HuH-7 (cell line): ENCODE measurements at regions not wholly inside any gene's neighbourhood (a gene's known extent, or its start where the extent isn't known, plus 50 kb on each side); places are given as distances from the start of the nearest gene placed in this dataset.

Source experiments
- DNase-seq: peaks from one replicate; pipeline ENCODE4 v3.0.0; 2011; ENCODE audit warnings: low spot score

- DNase-seq = no peak
Observed at GRCh38 chr3:8357859-8358258, 143.8 kb upstream of the LMCD1 start.

GRCh38 chr3:8359133-8359532 lies 142.5 kb upstream of the LMCD1 start:
- DNase-seq = no peak

GRCh38 chr3:8363200-8363599 lies 138.4 kb upstream of the LMCD1 start:
- DNase-seq = no peak

- no peak for DNase-seq
Observed at GRCh38 chr3:8365541-8365940, 136.1 kb upstream of the LMCD1 start.

- DNase-seq = no peak
Observed at GRCh38 chr3:8366219-8366810, 135.3 kb upstream of the LMCD1 start.

GRCh38 chr3:8368598-8368997 lies 133.0 kb upstream of the LMCD1 start:
- DNase-seq = no peak

GRCh38 chr3:8369638-8370037 lies 132.0 kb upstream of the LMCD1 start:
- DNase-seq = no peak

GRCh38 chr3:8371085-8371551 lies 130.5 kb upstream of the LMCD1 start:
- DNase-seq = no peak

- no peak for DNase-seq
Observed at GRCh38 chr3:8371960-8372463, 129.6 kb upstream of the LMCD1 start.

- no peak for DNase-seq
Observed at GRCh38 chr3:8380904-8381704, 120.5 kb upstream of the LMCD1 start.

GRCh38 chr3:8385848-8386620 lies 115.6 kb upstream of the LMCD1 start:
- no peak for DNase-seq

GRCh38 chr3:8387571-8387970 lies 114.1 kb upstream of the LMCD1 start:
- DNase-seq = no peak

- DNase-seq = no peak
Observed at GRCh38 chr3:8399686-8400085, 101.9 kb upstream of the LMCD1 start.

- no peak for DNase-seq
Observed at GRCh38 chr3:8400911-8401310, 100.7 kb upstream of the LMCD1 start.

GRCh38 chr3:8403996-8404395 lies 97.6 kb upstream of the LMCD1 start:
- no peak for DNase-seq

GRCh38 chr3:8405144-8405543 lies 96.5 kb upstream of the LMCD1 start:
- DNase-seq = no peak

GRCh38 chr3:8406479-8406878 lies 95.1 kb upstream of the LMCD1 start:
- DNase-seq = no peak

- no peak for DNase-seq
Observed at GRCh38 chr3:8413337-8413926, 88.2 kb upstream of the LMCD1 start.

- DNase-seq = no peak
Observed at GRCh38 chr3:8416965-8417364, 84.7 kb upstream of the LMCD1 start.

- no peak for DNase-seq
Observed at GRCh38 chr3:8420612-8421011, 81.0 kb upstream of the LMCD1 start.

- DNase-seq = no peak
Observed at GRCh38 chr3:8421267-8421666, 80.4 kb upstream of the LMCD1 start.

- DNase-seq = no peak
Observed at GRCh38 chr3:8421711-8422110, 79.9 kb upstream of the LMCD1 start.
